ENCODE measurements at regions not wholly inside any gene's neighbourhood (a gene's known extent, or its start where the extent isn't known, plus 50 kb on each side); places are given as distances from the start of the nearest gene placed in this dataset.

- TF ChIP-seq CTCF (IDR thresholded peaks at IDR 0.05; ENCODE audit: poor library complexity) (no peak), EZH2phosphoT487 (IDR thresholded peaks at IDR 0.05; ENCODE audit: low read depth, severe bottlenecking, unreplicated experiment) (no peak)
These were observed 264.2 kb downstream of the SEC23IP start for GRCh38 chr10:120156614-120157274.
